ENCODE measurements at regions not wholly inside any gene's neighbourhood (a gene's known extent, or its start where the extent isn't known, plus 50 kb on each side); places are given as distances from the start of the nearest gene placed in this dataset.

DNA sequence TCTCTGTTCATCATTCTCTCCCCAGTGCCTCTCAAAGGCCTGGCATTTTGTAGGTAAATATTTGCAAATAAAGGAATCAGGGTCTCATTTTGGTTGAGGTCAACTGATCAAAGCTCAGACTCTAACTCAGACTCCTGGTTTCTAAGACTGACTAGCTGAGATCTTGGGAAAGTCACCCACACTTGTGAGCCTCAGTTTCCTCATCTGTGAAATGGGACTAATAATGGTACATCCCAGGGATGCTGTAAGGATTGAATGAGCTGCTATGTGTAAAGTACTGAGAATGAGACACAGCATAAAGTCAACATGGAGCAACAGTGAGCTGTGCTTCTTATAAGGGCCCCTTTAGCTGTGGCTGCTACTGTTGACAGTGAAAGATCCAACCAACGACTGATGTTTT is 70.6 kb upstream of the XYLT1 start:
- no peaks in the 10 kb centered on the region for H3K4me1 Mint-ChIP-seq (ENCODE audit: low read depth)
- H3K4me3 Mint-ChIP-seq, result no peak overlapping the region
- H3K9me3 Mint-ChIP-seq (ENCODE audit: low read depth), result no peaks in the 10 kb centered on the region
- H3K36me3 Mint-ChIP-seq, result peaks cover 6% of the 10 kb centered on the region
- H3K27me3 Mint-ChIP-seq, result peaks cover 2% of the 10 kb centered on the region
- H3K27ac Mint-ChIP-seq, result no peak overlapping the region

DNA sequence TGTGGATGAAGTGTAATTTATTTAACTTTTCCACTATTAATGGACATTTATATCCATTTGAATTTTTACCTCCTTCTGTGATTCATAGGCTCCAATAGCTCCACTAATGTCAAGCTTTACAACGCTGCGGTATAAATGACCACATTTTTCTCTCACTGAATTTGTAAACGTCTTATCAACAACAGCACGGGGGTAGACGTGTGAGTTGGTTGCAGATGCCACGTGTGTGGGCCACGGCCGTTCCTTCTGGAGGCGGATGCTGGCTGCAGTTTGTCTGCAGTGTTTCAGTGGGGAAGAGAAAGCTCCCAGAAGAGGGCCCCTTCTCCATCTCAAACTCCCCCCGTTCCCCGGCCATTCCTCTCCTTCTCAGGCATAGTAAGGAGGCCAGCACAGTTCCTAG is 68.2 kb upstream of the XYLT1 start:
- Mint-ChIP-seq H3K27me3 (peaks cover 5% of the 10 kb centered on the region), H3K4me3 (no peak overlapping the region), H3K4me1 (ENCODE audit: low read depth) (no peaks in the 10 kb centered on the region), H3K9me3 (ENCODE audit: low read depth) (no peaks in the 10 kb centered on the region), H3K36me3 (peaks cover 3% of the 10 kb centered on the region), H3K27ac (no peak overlapping the region)

GRCh38 chr16:17532338-17532995 is 61.7 kb upstream of the XYLT1 start:
- Mint-ChIP-seq H3K4me3 (no peak overlapping the region), H3K9me3 (ENCODE audit: low read depth) (no peaks in the 10 kb centered on the region), H3K4me1 (ENCODE audit: low read depth) (peaks cover 20% of the 10 kb centered on the region), H3K27me3 (peaks cover 3% of the 10 kb centered on the region), H3K36me3 (peaks cover 2% of the 10 kb centered on the region), H3K27ac (no peak overlapping the region)

GRCh38 chr16:17529982-17530760 is 59.4 kb upstream of the XYLT1 start:
- Mint-ChIP-seq H3K9me3 (ENCODE audit: low read depth) (no peaks in the 10 kb centered on the region), H3K27me3 (no peaks in the 10 kb centered on the region), H3K4me3 (peak overlapping the region; percentile 85), H3K27ac (peak overlapping the region; percentile 79), H3K36me3 (peaks cover 2% of the 10 kb centered on the region), H3K4me1 (ENCODE audit: low read depth) (peaks cover 25% of the 10 kb centered on the region)

GRCh38 chr16:17526956-17527937 is 56.5 kb upstream of the XYLT1 start:
- Mint-ChIP-seq H3K27ac (no peak overlapping the region), H3K4me3 (no peak overlapping the region), H3K36me3 (peaks cover 2% of the 10 kb centered on the region), H3K27me3 (no peaks in the 10 kb centered on the region), H3K4me1 (ENCODE audit: low read depth) (peaks cover 25% of the 10 kb centered on the region), H3K9me3 (ENCODE audit: low read depth) (no peaks in the 10 kb centered on the region)

DNA sequence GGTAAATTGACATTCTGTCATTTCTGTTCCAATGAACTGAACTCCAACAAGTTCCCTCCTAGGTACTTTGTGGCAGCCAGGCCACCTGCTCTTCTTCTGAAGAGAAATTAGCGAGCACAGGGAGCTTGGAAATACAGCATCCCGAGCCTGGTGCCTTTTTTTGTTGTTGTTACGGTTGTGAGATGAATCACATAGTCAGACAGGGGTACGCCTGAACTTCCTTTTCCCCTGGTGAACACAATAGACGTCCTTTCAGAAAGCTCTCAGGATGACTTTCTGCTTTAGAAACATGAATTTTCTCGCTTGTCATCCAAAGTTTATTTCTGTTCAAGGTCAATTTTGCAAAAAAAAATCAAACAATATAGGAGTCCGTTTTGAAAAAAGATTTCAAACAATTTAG is 53.9 kb upstream of the XYLT1 start:
- Mint-ChIP-seq H3K4me1 (ENCODE audit: low read depth) (peaks cover 12% of the 10 kb centered on the region), H3K36me3 (no peaks in the 10 kb centered on the region), H3K9me3 (ENCODE audit: low read depth) (no peaks in the 10 kb centered on the region), H3K4me3 (no peak overlapping the region), H3K27me3 (no peaks in the 10 kb centered on the region), H3K27ac (no peak overlapping the region)

GRCh38 chr16:17520561-17520960 is 49.8 kb upstream of the XYLT1 start:
- H3K27me3 Mint-ChIP-seq, result peaks cover 4% of the 10 kb centered on the region
- no peaks in the 10 kb centered on the region for H3K4me1 Mint-ChIP-seq (ENCODE audit: low read depth)
- H3K4me3 Mint-ChIP-seq, result no peak overlapping the region
- H3K9me3 Mint-ChIP-seq (ENCODE audit: low read depth), result no peaks in the 10 kb centered on the region
- H3K36me3 Mint-ChIP-seq, result peaks cover 2% of the 10 kb centered on the region
- H3K27ac Mint-ChIP-seq, result no peak overlapping the region

Measured in activated naive CD8-positive, alpha-beta T cell (primary cell).